ENCODE measurements at regions not wholly inside any gene's neighbourhood (a gene's known extent, or its start where the extent isn't known, plus 50 kb on each side); places are given as distances from the start of the nearest gene placed in this dataset.

- DNase-seq: no peak
These were observed 143.3 kb downstream of the GADD45G start for GRCh38 chr9:89748021-89748670.

DNA sequence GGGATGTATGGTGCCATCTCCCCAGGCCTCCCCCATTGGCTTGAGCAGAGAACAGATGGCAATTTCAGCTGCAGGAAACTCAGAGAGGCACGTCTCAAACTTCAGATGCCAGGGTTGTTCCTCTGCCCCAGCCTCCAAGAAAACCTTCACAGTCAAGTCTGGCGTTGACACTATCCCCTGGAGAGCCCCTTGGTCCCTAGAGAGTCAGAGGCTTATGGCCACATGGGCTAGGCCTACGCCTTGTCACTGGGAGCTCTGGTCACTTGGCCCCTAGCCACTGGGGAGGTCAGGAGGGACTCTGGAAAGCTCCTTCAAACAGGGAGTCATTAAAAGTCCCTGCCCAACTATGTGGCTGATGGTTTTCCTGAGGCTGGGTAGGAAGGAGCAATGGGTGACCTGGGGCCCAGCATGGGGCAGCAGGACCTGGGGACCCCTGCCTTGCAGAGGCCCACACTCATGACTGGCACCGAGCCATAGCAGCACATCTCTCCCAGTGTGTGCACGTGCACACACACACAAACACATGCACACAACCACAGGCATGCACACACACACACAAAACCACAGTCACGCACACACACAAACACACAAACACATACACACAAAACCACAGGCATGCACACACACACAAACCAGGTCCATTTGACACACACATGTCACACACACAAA is 144.2 kb downstream of the GADD45G start:
- no peak for DNase-seq

DNA sequence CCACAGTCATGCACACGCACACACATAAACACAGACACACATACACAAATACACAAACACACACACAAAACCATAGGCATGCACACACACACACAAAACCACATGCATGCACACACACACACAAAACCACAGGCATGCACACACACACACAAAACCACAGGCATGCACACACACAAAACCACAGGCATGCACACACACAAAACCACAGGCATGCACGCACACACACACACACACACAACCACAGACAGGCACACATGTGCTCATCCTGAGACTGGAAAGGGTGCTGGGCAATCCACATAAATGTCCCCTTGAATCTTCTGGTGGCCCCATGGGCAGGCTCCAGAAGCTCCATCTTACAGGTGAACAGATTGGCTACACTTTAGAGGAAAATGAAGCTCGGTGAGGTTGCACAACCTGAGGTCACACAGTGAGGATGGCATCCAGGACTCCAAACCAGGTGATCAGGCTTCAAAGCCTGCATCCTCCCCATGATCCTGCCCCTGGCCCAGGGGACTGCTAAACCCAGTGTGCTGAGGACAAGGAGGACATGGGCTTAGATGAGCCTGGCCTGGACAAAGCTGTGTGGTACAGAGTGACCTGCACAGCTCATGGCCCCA is 144.8 kb downstream of the GADD45G start:
- DNase-seq: no peak

GRCh38 chr9:89750117-89750791 is 145.4 kb downstream of the GADD45G start:
- no peak for DNase-seq

DNA sequence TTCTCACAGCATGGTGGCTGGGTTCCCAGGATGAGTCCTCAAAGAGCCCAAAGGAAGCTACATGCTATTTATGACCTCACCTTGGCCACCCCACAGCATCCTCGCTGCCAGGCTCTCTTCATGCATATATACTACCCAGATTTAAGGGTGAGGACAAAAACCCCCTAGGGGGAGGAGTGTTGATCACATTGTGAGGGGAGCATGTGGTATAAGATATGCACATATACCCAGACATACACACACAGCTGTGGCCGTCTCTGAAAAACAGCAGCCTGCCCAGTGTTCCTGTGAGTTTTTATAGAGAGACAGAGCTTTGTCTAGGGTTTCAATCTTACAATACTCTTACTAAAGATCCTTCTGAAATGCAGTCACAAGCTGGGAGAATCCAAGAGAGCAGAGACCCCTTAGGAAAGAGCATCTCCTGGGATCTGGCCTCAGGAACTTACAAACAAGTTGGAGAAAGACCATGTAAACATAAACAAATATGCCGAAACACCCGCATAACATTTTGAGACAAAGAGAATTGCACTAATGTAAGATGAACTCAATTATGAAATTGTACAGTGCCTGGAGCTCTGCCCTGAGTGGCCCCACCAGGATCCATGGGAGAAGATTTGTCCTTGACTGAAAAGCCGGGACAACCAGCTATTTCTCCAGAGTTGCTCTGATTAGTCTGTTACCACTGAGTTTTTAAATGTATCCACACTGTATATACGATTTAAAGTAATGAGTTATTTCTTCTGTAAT is 146.4 kb downstream of the GADD45G start:
- DNase-seq: no peak

- no peak for DNase-seq
These were observed 147.3 kb downstream of the GADD45G start for GRCh38 chr9:89752154-89752553.

DNA sequence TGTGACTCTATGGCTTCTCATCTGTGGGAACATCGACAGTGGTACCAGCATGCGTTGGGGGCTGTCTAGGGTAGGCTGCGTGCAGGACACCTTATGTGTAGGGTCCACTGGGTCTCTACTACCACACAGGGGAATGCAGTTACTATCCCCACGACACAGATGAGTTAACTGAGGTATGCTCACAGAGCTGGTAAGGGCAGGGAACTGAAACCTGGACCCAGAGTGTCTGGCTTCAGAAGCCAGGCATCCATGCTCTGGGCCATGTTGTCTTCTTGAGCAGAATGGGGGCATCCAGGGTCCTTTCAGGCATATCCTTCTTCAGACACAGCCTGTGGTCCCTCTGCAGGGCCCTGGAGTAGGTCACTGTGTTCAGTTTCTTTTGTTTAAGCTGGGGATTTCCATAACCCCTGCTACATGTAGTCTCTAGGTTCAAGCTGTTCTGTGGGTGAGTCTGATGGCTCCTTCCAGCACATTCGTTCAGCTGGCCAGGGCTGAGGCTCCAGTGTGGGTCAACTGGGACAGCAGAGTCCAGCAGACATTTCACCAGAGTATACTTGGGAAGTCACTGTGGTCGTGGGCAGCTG is 148.8 kb downstream of the GADD45G start:
- DNase-seq: no peak

GRCh38 chr9:89754193-89754592 is 149.4 kb downstream of the GADD45G start:
- DNase-seq: no peak

DNA sequence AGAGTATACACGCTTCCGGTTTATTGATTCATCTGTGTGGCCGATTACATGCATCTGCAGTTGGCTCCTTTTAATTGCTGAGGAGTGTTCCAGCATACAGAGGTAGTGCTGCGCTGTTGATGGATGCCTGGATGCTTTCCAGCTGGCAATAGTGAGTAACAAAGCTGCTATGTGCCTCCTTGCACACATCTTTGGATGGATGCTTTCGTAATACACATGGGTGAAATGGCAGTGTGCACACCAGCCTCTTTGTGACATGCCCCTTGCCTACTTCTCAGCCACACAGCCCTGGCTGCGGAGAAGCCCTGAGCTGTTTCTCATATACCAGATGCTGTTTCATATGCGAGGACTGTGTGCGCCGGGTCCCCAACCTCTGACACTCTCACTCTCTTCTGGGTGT is 151.0 kb downstream of the GADD45G start:
- no peak for DNase-seq

GRCh38 chr9:89756891-89757537 is 152.2 kb downstream of the GADD45G start:
- DNase-seq: no peak

- DNase-seq: no peak
These were observed 153.1 kb downstream of the GADD45G start for GRCh38 chr9:89757776-89758528.

DNA sequence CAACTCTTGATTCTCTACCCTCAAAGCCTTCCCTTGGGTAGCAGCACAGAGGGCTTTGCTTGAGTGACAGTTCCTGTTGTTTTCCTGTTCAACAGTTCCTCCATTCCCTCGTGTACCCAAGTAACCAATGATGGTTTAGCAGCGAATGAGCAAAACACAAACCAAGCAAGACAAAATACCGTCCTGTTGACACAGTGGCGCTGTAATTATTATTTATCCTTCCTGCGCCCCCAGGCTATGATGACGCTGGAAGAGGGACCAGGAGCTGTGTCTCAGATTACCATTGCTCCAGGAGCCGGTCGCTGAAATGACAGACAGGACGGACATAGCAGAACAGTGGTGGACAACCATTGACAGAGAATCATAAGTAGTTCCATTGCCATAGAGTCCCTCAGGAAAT is 154.8 kb downstream of the GADD45G start:
- DNase-seq: no peak

GRCh38 chr9:89760123-89760522 is 155.3 kb downstream of the GADD45G start:
- no peak for DNase-seq

DNA sequence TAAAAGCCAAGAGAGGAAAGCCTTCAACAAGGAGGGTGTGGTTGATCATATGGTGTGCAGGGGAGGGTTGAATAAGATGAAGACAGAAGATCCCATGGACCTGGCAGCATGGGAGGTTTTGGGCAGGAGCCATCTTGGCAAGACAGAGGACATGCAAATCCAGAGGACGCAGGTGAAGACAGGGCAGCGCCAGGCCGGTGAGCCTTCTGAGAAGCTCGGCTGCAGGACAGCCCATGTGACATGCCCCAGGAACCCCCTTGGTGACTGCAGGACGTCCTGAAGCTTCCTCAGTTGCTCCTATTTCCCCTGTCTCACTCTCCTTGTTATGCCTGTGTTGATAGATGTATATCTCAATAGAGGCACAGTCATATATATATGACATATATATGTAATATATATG is 159.4 kb downstream of the GADD45G start:
- no peak for DNase-seq

DNA sequence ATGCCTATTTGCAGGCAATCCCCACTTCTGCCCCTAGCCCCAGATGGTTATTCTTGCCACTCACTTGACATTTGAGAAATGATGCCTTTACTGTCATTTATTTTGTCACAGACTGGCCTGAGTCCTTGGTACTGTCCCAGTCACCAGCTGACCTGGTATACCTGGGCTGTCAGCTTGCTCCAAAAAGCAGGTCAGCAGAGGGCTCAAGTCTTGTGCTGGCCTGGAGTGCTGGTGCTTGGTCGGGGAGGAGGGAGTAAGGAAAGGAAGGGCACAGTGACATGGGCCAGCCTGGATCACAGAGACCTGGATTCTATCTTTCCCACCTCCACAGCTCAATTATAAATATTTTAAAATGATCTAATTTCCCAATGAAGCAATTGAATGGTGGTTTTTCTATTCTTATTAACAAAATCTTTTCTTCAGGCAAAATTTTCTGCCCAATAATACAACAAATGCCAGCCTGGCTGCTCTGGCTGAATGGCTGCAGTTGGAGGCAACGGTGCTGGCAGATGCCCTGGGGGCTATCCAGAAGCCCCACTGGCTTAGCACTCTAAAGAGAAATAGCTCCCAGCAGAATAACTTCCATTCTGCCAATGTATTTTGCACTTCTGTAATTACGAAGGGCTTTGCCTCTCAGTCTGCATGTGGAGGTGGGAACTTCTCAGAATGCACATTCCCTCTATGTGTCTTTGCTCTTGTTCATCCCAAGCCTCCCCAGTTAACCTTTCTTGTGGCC is 160.6 kb downstream of the GADD45G start:
- no peak for DNase-seq

- no peak for DNase-seq
These were observed 162.2 kb downstream of the GADD45G start for GRCh38 chr9:89766991-89767390.

DNA sequence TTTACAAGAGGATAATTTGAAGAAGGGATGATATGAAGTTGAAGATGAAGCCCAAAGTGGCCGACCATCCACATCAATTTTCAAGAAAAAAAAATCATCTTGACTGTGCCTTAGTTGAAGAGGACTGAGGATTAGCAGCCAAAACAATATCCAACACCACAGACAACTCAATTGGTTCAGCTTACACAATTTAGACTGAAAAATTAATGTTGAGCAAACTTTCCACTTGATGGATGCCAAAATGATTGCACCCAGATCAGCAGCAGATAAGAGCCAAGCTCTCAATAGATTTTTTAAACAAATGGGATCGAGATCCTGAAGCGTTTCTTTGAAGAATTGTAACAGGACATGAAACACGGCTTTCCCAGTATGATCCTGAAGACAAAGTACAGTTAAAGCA is 163.2 kb downstream of the GADD45G start:
- no peak for DNase-seq

DNA sequence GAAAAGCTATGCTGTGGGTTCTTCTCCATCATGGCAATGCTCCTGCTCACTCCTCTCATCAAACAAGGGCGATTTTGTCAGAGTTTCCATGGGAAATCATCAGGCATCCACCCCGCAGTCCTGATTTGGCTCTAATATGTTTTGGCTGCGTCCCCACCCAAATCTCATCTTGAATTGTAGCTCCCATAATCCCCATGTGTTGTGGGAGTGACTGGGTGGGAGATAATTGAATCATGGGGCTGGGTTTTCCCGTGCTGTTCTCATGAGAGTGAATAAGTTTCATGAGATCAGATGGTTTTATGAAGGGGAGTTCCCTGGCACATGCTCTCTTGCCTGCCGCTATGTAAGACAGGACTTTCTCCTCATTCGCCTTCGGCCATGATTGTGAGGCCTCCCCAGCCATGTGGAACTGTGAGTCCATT is 163.8 kb downstream of the GADD45G start:
- no peak for DNase-seq

- DNase-seq: no peak
These were observed 165.8 kb downstream of the GADD45G start for GRCh38 chr9:89770531-89771174.

DNA sequence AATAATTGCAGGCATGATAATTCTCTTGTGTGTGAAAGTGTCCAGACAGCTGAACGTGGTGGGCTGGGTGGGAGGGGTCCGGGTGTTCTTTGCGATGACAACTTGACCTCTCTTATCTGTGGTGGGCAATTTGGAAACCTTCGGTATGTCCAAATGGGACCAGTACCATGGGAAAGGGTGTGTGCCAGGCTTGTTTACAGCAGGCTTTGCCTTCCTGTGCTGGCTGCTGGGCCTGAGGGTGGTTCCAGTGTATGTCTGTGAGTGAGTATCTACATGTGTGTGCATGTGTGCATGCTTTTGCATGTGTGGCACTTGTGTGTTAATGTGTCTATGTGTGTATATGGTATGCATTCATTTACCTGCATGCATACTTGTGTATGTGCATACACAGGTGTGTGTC is 166.4 kb downstream of the GADD45G start:
- DNase-seq: no peak

All from activated effector memory CD4-positive, alpha-beta T cell treated with anti-CD3 and anti-CD28 coated beads, Interleukin-2, amount 50 U/mL, for 16 hours (primary cell).